ENCODE measurements at regions not wholly inside any gene's neighbourhood (a gene's known extent, or its start where the extent isn't known, plus 50 kb on each side); places are given as distances from the start of the nearest gene placed in this dataset.

DNA sequence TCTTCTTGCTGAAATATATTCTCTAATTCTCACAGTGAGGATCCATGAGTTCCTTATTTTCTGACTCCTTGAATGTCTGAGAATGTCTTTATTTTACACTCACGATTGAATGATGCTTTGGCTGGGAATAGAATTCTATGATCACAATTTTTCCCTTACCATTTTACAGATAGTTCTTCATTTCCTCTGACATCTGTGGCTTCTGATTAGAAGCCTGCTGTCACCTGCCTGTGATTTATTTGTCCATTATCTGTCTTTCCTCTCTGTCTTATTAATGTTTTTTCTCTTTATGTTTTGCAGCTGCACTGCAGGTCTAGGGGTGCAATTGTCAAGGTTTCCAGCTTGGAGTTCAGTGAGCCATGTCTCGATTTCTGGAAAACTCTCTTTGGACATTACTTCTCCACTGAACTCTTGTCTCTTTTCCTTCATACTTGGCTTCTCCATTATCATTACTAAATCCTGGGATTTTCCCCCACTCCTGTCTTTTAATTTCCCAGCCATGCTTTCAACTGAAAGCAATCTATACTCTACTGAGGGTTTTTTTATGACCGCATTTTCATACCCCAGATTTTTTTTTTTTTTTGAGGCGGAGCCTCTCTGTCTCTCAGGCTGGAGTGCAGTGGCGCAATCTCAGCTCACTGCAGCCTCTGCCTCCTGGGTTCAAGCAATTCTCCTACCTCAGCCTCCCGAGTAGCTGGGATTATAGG, 85.8 kb upstream of the PRNP start:
- no peak for DNase-seq

DNA sequence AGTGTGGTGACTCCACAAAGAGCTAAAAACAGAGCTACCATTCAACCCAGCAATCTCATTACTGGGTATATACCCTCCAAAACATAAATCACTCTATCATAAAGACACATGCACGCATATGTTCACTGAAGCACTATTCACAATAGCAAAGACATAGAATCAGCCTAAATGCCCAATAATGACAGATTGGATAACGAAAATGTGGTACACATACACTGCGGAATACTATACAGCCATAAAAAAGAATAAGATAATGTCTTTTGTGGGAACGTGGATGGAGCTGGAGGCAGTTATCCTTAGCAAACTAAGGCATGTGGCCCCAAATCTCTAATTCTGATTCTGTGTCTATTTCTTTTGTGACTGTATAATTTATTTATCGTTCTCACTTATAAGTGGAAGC, 89.0 kb upstream of the PRNP start:
- no peak for DNase-seq

DNA sequence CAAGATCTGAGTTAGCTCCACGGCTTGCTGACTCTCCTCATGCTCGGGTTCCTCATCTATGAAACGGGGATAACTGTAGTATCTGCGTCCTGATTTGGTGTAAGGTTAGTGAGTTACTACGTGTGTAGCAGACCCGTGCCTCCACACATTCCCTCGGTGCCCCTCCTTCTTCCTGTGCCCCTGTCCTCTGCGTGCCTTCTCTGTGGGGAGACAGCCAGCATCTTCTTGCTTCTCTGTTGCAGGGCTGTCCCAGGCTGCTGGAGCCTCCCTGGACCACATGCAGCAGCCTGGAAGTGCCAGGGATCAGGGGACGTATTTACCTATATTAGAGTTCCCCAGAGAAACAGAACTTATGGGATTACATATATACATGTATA, 93.1 kb upstream of the PRNP start:
- no peak for DNase-seq

DNA sequence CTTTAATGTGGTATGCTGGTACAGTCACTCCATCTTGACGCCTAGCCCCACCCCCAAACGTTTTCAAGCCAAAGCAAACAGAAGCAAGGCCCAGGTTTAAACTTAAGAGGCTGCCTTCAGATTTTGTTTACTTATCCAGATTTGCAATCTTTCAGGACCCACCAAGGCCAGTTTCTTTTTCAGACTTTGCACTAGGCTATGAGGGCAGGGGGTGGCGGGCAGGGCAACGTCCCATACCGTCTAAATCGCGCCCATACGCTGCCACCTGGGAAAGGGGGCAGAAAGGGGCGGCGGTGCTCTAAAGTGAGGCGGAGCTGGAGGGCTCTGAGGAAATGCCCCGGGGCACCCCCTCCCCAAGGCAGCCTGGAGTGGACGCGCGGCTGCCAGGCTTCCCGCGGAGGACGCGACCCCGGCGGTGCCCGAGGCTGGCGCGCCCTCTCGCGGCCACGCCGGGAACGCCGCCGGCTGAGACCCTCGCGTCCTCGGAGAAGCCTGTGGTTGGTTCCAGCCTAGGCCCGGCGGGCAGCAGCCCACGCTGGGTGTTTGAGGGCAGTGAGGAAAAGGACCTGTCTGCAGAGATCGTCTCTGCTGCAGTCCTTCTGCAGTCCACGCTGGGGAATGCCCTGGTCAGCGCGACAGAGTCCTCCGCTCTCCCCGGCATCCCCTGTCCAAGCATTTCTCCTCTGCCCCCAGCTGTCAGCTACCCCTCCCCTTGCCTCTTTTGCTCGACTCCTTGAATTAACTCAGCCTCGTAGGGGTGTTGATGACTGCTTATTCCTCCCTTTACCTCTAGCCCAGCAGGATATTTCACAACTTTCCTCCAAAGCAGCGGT, 93.7 kb upstream of the PRNP start:
- DNase-seq, result peak; percentile 27 to 40

DNA sequence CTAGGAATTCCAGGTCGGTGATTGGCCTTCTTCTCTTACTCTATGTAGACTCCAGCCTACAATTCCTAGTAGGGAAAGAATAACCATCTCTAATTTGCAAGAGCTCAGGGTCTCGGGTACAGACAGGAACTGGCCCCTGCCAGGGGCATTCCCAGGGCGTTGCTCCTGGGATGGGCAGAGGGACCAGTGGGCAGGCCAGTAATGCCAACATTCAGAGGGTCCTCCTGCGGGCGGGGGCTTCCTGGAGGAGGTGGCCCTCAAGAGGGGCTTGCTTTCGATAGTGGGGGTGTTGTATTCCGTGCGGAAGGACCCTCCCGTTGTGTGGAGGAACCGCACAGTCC, 94.3 kb upstream of the PRNP start:
- no peak for DNase-seq

DNA sequence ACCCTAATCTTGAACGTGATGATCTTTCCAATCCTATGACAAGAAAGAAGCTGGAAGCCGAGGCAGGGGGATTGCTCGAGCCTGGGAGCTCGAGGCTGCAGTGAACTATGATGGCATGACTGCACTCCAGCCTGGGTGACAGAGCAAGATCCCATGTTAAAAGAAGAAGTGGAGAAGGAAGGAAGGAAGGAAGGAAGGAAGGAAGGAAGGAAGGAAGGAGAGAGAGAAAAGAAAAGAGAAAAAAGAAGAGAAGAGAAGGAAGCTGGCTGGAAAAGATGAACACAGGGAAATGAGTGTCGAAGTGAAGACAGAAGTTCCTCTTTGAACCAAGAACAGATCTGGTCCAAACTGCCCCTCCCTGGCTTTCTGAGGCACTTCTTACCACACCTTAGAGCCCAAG, 100.5 kb upstream of the PRNP start:
- no peak for DNase-seq

DNA sequence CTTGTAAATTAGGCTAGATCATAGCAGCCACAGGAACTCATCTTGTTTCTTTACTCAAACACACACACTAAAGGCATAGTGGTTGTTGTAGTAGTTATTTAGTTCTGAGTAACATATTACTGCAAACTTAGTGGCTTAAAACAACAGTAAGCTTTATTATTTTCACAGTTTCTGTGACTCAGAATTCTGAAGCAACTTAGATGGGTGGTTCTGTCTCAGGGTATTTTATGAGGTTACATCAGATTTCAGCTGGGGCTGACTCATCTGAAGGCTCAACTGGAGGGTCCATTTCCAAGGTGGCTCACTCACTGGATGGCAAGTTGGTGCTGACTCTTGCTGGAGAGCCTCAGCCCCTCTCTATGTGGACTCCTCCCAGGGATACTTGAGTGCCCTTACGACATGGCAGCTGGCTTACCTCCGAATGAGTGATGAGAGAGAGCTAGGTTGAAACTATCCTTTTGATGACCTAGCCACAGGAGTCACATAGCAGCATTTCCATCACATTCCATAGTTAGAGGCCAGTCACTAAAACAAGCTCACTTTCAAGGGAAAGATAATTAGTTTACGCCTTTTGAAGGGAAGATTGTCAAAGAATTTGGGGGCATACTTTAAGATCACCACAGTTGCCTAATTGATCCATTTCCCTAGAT, 101.0 kb upstream of the PRNP start:
- no peak for DNase-seq

DNA sequence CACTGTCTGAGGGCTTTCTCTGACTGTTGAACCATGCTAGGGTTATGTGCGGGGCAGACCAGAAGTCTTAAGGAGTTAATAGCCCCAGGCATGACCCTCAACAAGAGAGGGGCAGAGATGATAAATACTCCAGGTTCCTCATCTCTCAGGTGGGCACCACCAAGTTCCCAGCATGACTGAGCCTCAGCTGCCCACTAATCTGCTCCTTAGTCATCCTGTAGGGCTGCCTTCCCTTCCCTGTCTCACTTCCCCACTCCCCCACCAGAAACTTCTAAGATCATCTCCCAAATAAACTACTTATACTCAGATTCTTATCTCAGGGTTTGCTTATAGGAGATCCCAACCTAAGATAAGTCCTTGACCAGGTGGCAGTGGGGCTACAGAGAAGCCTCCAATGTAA, 101.7 kb upstream of the PRNP start:
- no peak for DNase-seq

DNA sequence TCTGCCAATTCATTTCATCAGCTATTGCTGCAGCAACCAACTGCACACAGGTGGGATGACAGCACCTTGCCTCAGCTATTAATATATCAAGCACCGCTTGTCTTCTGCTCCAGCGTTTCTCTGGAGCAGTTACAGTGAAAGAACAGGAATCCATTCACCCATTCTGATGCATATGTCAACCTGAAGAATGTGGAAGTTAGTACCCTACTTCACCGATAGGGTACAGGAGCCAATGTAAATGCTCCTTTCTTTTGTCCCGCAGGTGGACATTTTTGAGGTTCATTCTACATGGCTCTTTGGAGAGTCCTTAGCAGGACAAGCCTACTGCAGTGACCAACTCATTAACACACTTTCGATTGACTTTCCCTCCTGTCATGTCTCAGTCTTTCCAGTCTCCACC, 104.4 kb upstream of the PRNP start:
- no peak for DNase-seq

DNA sequence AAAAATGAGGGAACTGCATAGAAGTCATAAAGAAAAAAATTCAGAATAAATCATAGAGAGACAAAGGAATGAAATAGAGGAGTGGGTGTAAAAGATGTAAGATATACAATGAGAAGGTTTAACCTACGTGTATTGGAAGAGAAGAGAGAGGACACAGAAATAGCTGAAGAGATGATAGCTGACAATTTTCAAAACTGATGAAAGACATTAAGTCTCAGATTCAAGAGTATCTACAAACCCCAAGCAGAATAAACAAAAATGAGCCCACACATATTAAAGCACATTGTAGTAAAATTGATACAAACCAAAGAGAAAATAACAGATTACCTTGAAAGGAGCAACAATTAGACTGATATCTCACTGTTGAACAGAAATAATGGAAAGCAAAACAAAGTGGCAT, 107.9 kb upstream of the PRNP start:
- no peak for DNase-seq

DNA sequence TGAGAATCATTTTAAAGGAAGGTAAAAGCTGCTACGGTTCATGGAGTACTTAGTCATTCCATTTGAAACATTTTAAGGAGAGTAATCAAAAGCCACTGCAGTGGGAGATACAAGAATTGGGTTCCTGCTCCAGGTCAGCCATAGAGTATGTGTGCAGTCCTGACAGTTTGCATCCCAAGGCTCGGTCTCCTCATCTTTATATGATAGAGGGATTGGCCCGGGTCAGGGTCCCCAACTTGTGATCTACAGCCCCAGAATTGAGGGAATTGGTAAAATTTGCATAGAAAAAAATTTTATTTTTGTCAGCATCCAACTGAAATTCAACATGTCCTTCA, 111.9 kb upstream of the PRNP start:
- DNase-seq, result no peak

DNA sequence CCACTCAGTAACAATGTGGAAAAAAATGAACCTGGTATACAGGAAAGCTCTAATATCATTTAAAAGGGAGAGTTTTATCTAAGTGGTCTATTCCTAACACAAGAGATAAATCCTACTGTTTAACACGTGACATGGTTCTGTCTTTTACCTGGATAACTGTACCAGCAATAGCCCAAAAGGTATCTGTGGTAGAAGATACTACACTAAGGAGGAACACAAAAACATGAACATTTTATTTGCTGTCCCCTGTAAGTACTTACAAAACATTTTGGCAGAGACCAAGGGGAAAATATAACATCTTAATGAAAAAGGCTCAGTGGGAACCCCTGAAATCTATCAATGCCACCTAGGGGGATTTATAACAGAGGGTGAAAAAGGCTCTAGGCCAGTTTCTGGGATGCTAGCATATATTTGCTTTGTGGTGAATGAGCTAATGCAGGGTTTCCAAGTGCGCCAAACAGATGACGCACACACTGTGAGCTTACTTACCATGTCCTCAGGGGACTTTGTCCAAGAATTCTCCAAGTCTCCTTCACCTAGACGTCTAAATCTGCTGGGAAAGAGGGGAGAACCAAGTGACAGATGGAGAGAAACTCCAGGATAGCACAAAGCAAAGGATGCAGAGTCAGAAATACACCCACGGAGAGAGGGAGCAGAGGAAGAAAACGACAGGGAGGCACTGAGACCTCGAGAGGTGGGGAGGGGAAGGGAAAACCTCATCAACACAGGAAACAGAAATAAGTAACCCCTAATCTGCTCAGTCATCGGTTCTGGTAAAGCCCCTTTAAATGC, 112.5 kb upstream of the PRNP start:
- DNase-seq, result no peak

DNA sequence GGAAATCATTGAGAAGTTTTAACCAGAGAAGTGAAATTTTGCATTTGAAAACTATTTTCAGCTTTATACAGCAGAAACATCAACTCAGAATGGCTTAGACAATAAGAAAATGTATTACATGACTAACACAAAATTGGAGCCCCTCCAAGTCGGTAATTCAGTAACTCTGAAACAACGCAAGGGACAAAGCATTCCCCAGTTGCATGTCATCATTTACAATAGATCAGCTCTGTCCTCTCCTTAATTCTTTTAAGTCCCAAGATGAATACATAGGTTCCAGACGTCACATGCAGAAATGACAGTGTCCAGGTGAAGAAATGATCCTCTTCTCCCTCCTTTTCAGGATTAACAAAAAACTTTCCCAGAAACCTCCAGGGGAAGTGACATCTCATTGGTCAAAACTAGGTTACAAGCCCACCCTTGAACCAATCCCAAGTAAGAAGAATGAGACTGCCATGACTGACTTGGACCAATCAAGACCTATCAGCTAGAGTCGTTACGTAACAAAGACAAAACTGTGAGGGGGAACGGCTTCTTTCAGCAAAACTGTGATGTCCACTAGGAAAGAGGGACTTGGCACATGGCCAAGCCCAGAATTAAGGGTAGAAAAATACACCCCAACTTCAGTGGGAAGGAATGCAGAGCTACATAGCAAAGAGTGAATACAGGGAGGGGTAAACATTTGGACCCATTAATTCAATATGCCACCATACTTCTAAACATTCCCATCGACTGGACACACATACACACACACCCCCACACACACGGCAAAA, 114.3 kb upstream of the PRNP start:
- no peak for DNase-seq

DNA sequence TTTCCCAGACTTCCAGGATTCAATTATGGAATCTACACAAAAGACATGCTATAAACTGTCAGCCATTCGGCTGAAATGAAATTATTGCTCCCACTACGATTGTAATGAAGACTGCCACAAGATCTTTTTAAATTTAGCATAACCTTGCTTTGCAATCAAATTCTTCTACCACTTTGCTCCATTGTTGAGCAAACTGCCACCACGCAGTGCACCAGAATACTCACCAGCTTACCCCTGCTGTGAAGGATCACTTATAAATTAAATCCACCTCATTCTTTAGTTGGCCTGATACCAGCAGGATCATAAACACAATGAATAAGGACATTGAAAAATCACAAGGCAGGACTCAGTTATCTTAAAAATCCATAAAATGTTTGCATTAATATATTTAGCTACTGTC, 116.4 kb upstream of the PRNP start:
- no peak for DNase-seq

DNA sequence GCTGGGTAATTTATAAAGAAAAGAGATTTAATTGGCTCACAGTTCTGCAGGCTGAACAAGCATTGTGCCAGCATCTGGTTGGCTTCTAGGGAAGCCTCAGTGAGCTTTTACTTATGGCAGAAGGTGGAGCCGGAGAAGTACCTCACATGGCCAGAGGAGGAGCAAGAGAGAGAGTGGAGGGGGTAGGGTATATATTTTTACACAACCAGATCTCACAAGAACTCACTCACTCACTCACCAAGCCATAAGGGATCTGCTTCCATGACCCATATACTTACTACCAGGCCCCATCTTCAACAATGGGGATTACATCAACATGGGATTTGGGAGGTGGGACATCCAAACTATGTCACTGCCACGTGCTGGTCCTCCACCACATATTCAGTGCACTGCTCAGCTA, 117.2 kb upstream of the PRNP start:
- no peak for DNase-seq

DNA sequence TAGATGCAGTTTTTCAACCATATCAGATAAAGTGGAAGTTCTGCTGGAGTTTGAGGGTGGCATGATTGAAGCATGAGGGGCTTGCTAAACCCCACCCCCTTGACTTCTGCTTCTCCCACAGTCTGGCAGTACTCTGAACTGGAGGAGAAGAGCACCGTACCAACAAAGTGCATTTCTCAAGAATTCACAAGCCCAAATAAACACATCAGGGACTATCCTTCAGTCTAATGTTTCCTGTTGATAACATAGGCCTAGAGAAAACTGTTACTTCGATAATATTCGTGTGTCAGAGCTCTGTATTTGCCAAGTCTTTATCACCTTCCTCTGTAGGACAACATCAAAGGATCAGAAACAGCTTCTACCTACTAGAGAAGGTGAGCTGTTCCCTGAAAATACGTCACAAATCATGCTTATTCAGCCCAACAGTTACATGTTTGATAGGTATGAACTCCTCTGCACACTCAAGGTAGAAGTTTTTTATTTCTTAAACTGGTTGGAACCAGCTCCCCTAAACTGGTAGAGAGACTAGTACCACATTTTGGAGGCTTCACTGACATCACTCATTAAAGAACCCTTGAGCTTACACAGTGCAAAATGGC, 117.8 kb upstream of the PRNP start:
- no peak for DNase-seq

DNA sequence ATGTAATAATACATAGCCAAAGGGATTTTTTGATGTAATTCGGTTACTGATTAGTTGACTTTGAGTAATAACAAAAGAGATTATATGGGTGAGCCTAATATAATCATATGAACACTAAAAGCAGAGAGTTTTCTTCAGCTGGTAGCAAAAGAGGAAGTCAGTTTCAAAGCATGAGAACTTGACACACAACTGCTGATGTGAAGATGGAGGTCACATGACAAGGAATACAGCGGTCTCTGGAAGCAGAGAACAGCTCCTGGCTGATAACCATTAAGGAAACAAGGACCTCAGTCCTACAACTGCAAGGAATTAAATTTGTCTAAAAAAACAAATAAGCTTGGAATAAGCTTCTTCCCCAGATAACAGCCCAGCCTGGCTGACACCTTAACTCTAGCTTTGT, 119.1 kb upstream of the PRNP start:
- no peak for DNase-seq

DNA sequence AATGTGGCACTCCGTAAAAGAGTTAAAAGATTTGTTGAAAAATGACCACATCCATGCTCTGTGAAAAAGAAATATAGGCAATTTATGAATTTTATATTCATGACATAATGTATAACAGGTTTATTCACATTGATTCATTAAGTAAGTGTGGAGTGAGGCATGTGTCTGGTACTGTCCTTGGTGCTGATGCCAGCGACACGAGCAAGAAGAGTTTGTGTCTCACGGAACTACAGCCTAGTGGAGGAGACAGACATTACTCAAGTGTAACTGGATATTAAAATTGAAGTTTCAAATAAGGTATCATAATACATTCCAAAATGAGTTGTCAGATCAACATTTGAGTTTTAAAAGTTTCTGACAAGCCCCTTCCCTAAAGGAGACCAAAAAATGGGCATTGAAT, 122.7 kb upstream of the PRNP start:
- DNase-seq, result peak in 1 of 2 donors; percentile 2

DNA sequence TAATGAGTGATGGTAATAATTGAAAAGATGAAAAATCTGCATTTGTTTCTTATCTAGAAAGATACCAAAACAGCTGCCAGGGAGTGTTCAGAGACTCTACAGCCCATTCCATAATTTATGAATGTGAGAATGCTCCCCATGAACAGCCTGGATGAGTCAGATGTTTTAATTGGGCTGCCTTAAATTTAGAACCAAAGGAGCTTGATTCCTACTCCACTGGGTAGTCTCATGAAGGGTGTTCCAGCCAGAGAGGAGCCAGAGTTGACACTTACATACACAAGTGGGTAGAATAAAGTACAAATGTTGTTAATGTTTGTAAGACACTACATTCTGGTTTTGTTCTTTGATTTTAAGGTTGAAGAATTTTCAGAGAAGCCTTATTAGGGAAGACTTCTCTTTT, 123.2 kb upstream of the PRNP start:
- DNase-seq, result no peak

DNA sequence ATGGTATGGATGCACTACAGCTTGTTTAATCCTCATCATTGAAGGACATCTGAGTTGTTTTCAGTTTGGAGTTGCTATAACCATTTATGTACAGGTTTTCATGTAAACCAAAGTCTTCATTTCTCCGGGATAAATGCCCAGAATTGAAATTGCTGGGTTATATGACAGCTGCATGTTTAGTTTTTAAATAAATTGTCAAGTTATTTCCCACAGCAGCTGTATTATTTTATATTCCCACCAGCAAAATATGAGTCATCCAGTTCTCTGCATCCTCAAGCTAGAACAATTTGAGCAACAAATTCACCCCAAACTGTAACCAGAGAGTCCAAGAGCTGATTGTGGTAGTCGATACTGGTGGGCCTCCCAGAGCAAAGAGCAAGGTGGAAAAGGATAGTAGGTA, 125.6 kb upstream of the PRNP start:
- no peak for DNase-seq

DNA sequence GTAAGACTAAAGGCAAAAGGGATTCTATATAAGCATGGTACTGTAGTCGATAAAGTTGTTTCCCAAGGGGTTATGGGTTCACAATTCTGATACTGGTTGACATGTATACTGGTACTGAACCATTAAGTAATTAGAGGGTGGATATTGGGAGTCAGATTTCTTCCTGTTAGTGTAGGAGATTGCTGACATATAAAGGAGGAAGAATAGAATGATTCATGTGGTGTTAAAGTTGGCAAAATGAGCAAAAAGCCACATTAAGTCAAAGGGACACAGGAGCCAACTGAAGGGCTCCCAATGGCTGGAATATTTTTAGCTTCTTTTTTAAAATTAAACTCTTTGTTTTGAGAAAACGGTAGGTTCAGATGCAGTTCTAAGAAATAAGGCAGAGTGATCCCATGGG, 126.3 kb upstream of the PRNP start:
- no peak for DNase-seq

DNA sequence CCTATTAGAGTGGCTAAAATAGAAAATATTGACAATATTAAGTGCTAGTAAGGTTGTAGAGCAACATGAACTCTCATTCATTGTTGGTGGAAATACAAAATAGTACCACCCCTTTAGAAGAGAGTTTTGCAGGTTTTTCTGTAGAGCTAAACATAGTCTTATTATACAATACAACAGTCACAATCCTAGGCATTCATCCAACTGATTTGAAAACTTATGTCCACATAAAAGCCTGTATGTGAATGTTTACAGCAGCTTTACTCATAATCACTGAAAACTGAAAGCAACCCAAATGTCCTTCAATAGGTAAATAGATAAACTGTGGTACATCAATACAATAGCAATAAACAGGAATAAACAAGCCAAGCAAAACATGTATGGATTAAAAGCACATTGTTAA, 127.2 kb upstream of the PRNP start:
- DNase-seq, result no peak

DNA sequence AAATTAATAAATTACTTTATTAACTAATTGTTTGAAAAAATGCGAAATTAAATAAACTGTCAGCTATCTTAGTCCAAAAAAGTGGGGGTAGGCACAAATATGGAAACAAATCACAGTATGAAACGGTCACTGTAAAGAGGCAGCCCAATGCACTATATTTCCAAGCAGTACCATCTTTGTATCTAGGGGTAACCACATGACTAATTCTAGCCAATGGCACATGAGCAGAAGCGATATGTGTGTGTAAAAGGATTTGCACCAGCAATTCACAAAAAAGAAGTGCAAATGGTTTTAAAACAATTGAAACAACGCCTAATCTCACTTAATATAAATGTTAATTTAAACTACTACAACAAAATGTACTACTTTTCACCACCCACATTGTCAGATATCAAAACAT, 129.5 kb upstream of the PRNP start:
- DNase-seq, result no peak

Data from CD4-positive, alpha-beta T cell treated with Interleukin-4 for 1 hour (primary cell).